ENCODE measurements at regions not wholly inside any gene's neighbourhood (a gene's known extent, or its start where the extent isn't known, plus 50 kb on each side); places are given as distances from the start of the nearest gene placed in this dataset.
"Not testable (repeated sequence)": the region's sequence is repeated elsewhere in the genome, so short reads cannot be mapped to it uniquely, and the experiment has no call there.

GRCh38 chr1:57530911-57531260 lies 107.0 kb upstream of the DAB1 start:
- not testable (repeated sequence) for DNase-seq

GRCh38 chr1:57530206-57530910 lies 106.5 kb upstream of the DAB1 start:
- no peak for DNase-seq

GRCh38 chr1:57522575-57522974 lies 98.7 kb upstream of the DAB1 start:
- DNase-seq: no peak

DNA sequence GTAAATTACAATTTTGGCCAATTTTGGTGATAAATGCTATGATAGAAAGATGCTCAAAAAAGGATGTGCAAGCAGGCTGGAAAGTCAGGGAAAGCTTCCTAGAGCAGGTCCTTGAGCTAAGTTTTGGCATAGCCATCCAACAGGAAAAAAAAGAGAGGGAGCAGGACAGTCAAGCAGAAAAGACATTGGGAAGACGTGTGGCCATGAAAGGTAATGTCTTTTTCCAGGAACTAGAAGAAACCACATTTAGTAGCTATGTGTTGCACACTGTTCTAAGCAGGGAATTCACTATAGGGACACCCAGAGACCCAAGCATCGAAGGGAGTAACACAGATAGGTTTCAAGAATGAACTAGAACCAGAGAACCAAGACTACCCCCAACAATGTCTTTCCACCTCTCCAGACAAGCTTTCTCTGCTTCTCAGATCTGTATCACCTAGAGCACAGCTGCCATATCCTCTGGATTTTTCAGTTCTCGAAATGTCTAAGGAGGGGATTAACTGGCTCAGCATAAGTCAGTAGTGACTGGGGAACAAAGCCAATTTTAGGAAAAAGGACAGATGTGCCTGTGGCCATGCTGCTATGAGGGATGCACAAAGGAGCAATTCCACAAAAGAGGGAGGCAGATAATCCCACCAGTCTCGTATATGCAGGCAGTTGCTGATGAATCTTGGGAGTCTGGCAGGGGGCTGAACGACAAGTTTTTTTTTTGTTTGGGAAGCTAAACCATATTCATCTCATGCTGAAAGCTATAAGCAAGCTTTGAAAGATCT lies 97.1 kb upstream of the DAB1 start:
- no peak for DNase-seq

GRCh38 chr1:57518496-57518895 lies 94.6 kb upstream of the DAB1 start:
- DNase-seq: no peak

GRCh38 chr1:57517587-57518374 lies 93.9 kb upstream of the DAB1 start:
- DNase-seq: no peak

- DNase-seq: no peak
Measured at GRCh38 chr1:57512386-57512785, 88.5 kb upstream of the DAB1 start.

GRCh38 chr1:57506941-57507340 lies 83.1 kb upstream of the DAB1 start:
- no peak for DNase-seq

- no peak for DNase-seq
Measured at GRCh38 chr1:57503337-57503736, 79.5 kb upstream of the DAB1 start.

GRCh38 chr1:57500136-57500830 lies 76.4 kb upstream of the DAB1 start:
- no peak for DNase-seq

- no peak for DNase-seq
Measured at GRCh38 chr1:57494530-57495079, 70.7 kb upstream of the DAB1 start.

DNA sequence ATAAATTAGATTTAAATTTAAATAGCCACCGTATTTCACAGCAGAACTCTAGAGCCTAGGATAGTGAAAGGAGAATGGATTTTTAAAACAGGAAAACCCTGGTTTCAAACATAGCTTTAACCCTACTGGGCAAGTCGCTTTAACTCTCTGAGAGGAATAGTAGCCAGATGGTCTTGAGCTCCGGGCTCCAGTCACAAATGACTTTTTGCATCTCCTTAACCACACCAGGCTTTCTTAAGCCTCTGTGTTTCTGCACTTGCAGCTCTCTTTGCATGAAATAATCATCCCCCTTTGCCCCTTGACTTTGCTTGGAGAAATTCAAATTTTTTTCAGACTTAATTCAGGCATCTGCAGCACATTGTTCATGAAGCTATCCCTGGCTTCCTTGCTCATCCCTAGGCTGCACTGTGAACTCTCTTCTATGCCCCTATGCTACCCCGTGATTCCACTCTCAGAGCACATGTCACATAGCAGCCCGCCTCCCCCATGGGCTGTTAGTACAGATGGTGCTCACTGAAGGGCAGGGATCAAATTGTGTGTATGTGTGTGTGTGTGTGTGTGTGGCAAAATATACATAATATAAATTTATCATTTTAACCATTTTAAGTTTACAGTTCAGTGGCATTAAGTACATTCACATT lies 68.8 kb upstream of the DAB1 start:
- no peak for DNase-seq

DNA sequence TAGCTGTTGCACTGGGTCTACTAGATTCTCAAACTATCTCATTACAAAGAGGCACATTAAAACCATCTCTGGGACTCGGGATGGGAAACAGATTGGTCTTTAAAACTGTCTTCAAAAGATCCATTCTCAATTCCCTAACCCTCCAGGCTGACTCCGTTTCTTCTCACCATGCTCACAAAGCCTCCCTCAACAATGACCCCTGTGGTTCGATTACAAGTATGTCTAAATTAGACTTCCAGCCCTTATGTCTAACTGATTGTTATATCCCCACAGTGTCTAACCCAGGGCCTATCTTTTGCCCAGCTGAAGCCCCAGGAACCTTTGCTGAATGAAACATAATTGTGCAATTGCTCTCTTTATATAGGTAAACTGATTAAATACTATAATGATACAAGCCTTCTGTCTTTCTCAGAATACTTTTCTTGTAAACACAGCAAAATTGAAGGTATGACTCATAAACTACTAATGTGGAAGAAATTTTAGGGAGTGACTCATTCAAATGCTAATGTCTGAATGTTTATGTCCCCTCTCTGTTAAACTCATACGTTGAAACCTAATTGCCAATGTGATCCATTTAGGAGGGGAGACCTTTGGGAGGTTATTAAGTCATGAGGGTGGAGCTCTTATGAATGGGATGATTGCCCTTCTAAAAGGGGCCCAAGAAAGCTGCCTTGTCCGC lies 65.6 kb upstream of the DAB1 start:
- DNase-seq: no peak

DNA sequence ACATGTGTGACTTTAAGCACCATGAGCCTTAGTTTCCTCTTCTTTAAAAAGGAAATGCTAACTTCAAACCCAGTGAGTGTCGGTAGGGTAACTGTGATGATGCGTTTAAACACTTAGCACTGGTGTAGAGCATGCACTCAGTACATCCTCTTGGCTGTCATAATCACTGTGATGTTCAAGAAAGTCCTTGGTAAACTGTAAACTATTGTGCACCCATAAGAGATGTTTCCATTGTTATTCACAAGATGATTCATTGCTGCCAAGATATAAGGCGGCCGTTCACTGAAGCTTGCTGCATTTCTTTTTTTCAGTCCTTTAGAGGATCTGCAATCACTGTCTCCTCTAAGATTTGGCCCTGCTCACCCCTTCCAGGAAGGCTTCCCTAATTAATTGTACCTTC lies 61.8 kb upstream of the DAB1 start:
- DNase-seq: no peak

DNA sequence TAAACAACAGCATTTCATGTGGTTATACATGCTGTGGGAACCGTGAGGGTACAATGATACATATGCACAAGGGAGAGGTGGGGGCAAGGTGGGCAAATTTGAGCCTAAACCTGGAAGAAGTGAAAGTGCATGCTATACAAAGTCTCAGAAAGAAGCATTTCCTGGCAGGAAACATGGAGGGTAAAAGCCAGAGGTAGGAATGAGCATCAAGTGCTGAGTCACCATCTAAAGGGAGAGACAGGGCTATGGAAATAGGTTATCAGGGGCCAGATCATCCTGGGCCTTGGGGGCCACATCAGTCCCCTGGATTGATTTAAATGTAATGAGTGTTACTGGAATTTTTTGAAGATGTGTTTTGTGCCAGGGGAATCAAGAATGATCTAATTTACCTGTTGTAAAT lies 60.1 kb upstream of the DAB1 start:
- no peak for DNase-seq

DNA sequence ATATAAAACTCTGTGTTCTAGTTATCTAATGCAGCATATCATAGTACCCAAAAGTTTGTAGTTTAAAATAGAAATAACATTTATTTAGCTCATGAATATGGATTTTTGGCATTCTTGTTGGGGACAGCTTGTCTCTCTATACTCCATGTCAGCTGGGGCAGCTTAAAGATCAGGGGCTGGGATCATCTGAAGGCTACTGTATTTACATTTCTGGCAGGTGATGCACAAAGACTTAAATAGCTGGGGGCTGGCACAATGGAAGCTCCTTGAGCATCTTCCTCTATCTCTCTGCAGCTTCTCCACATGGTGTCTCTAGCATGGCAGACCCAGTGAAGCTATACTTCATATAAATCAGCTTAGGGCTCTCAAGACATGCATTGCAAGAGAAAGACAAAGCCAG lies 55.6 kb upstream of the DAB1 start:
- no peak for DNase-seq

DNA sequence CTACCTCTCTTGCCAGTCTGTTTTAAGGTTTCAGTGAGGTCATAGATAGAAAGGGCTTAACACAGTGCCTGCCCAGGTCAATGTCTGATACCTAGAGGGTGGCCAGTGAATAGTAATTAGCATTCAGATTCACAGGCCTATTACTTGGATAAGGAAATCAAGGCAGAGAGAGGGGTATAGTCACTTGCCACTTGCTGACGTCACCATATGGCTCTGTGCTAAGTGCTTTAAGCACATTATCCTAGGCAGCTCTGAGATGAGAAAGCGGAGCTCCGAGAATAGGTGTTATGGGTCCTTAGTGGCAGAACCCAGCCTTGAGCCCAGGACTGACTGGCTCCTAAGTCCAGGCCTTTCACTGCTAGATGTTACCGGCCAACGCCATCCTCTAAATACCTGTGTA lies 51.5 kb upstream of the DAB1 start:
- no peak for DNase-seq

GRCh38 chr1:57474137-57474750 lies 50.4 kb upstream of the DAB1 start:
- no peak for DNase-seq
